Peyer's patch (tissue), 4 donors: ENCODE measurements at regions not wholly inside any gene's neighbourhood (a gene's known extent, or its start where the extent isn't known, plus 50 kb on each side); places are given as distances from the start of the nearest gene placed in this dataset.

ENCODE experiments used
- DNase-seq, 3 donors: peaks; one replicate each; pipeline ENCODE4 v3.0.0-alpha.2; 2017 to 2019
- H3K27ac ChIP-seq, 4 donors: fragments of 200-600 bp; sonication (generic); one replicate each; pipeline ENCODE4 v1.5.1; 2016 to 2019
- H3K27me3 ChIP-seq, 2 donors: fragments of 200-600 bp; sonication (generic); one replicate each; pipeline ENCODE4 v1.5.1; 2019
- H3K36me3 ChIP-seq, 3 donors: fragments of 200-600 bp; sonication (generic); one replicate each; pipeline ENCODE4 v1.5.1; 2016 to 2019
- H3K4me1 ChIP-seq, 4 donors: fragments of 200-600 bp; sonication (generic); one replicate each; pipeline ENCODE4 v1.5.1; 2016 to 2019
- H3K4me3 ChIP-seq, 4 donors: fragments of 200-600 bp; sonication (generic); 1 replicate in 3 of 4; 2 replicates in 1 of 4; pipeline ENCODE4 v1.5.1; 2016 to 2019; ENCODE audit warnings: mild to moderate bottlenecking in 1 of 4
- H3K9me3 ChIP-seq, 4 donors: fragments of 200-600 bp; sonication (generic); one replicate each; pipeline ENCODE4 v1.5.1; 2016 to 2019; ENCODE audit warnings: mild to moderate bottlenecking in 1 of 4
- POLR2A ChIP-seq, 2 donors: fragments of 450-650 bp; IDR thresholded peaks; one replicate each; pipeline ENCODE4 v1.5.1; 2017; ENCODE audit warnings: antibody characterized with exemption in 2 of 2, mild to moderate bottlenecking in 2 of 2, moderate library complexity in 2 of 2
- TF ChIP-seq, protein P1 (sequence below), 6 experiments: fragments of 450-650 bp in 4 of 6; fragments of 200-600 bp in 2 of 6; sonication (generic) in 1 of 6; IDR thresholded peaks; one replicate each; pipeline ENCODE4 v1.5.1; 2017 to 2019; ENCODE audit warnings: antibody characterized with exemption in 6 of 6, mild to moderate bottlenecking in 3 of 6, moderate library complexity in 1 of 6

DNA sequence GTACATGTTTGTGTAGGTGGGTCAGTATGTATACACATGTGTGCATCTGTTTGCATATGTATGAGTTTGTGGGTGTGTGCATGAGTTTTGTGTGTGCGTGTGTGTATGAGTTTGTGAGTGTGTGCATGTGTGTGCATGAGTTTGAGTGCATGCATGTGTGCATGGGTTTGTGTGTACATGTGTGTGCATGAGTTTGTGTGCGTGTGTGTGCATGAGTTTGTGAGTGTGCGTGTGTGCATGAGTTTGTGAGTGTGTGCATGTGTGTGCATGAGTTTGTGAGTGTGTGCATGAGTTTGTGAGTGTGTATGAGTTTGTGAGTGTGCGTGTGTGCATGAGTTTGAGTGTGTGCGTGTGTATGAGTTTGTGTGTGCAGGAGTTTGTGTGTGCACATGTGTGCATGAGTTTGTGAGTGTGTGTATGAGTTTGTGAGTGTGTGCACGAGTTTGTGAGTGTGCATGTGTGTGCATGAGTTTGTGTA, 61.5 kb downstream of the FZD10 start:
- DNase-seq, result no peak
- Histone ChIP-seq H3K27ac (no peak overlapping the region), H3K4me3 (no peak overlapping the region), H3K4me1 (no peaks in the 10 kb centered on the region), H3K36me3 (no peaks in the 10 kb centered on the region), H3K27me3 (no peaks in the 10 kb centered on the region), H3K9me3 (no peaks in the 10 kb centered on the region)
- TF ChIP-seq POLR2A (IDR thresholded peaks at IDR 0.05), result no peak
- TF ChIP-seq, protein P1, sequence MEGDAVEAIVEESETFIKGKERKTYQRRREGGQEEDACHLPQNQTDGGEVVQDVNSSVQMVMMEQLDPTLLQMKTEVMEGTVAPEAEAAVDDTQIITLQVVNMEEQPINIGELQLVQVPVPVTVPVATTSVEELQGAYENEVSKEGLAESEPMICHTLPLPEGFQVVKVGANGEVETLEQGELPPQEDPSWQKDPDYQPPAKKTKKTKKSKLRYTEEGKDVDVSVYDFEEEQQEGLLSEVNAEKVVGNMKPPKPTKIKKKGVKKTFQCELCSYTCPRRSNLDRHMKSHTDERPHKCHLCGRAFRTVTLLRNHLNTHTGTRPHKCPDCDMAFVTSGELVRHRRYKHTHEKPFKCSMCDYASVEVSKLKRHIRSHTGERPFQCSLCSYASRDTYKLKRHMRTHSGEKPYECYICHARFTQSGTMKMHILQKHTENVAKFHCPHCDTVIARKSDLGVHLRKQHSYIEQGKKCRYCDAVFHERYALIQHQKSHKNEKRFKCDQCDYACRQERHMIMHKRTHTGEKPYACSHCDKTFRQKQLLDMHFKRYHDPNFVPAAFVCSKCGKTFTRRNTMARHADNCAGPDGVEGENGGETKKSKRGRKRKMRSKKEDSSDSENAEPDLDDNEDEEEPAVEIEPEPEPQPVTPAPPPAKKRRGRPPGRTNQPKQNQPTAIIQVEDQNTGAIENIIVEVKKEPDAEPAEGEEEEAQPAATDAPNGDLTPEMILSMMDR (IDR thresholded peaks at IDR 0.05), result no peak

DNA sequence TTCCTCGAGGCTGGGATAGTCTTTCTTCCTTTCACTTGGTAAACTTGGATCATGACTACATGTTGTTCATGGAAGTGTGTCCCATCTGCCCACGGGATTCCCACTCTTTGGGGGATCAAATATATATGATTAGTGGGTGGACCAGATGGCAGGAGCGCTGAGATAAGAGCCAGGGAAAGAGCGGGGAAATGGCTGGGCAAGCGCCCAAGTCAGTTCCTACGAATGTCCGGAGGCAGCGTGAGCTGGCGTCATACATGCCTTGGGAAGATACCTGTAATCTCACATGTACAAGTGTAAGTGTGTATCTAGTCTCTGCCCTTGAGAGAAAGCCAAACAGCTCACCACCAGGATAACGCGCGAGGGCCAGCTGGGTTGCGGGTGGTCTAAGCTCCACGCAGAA, 62.3 kb downstream of the FZD10 start:
- H3K27ac ChIP-seq, result no peak overlapping the region
- no peaks in the 10 kb centered on the region for H3K9me3 ChIP-seq
- H3K4me1 ChIP-seq, result no peaks in the 10 kb centered on the region
- DNase-seq, result no peak
- no peaks in the 10 kb centered on the region for H3K36me3 ChIP-seq
- H3K27me3 ChIP-seq, result no peaks in the 10 kb centered on the region
- TF ChIP-seq, protein P1 (IDR thresholded peaks at IDR 0.05), result no peak
- TF ChIP-seq POLR2A (IDR thresholded peaks at IDR 0.05), result no peak
- H3K4me3 ChIP-seq, result no peak overlapping the region

DNA sequence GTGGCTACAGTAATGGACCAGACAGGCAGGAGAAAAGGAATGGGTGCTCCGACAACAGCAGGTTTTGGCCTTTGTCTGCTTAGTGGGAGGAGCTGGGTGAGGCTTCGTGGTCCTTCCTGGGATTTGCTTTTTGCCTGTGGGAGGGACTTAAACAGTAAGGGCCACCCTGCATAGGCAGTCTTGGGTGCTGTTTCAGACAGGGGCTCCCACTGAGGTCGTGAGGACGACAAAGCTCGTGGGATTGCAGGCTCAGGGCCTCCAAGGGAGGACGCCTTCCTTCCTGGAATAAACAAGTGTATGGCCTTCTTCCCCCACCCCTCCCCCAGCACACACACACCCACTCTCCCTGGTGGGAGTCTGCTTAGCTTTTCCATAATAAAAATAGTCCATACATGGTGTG, 63.1 kb downstream of the FZD10 start:
- TF ChIP-seq POLR2A (IDR thresholded peaks at IDR 0.05), result no peak
- TF ChIP-seq, protein P1 (IDR thresholded peaks at IDR 0.05), result no peak
- H3K27me3 ChIP-seq, result no peaks in the 10 kb centered on the region
- no peak overlapping the region for H3K4me3 ChIP-seq
- H3K27ac ChIP-seq, result no peak overlapping the region
- H3K36me3 ChIP-seq, result no peaks in the 10 kb centered on the region
- no peak for DNase-seq
- H3K4me1 ChIP-seq, result no peaks in the 10 kb centered on the region
- no peaks in the 10 kb centered on the region for H3K9me3 ChIP-seq

DNA sequence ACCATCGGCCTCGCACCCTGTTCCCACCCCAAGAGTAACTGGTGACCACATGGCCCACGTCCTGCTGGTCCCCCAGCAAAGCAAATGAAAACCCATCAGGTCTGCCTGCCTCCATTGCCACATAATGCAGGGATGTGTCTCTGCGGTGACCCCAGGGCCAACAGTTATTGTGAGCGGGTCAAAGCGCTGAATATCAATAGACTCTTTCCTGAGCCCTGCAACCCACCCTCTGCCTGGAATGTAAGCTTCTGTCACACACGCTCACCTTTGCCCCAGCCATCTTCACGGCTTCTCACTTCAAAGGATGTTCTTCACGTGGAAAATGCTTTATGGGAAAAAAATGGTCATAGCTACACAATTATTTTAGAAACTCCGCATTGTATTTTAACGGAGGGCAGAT, 63.9 kb downstream of the FZD10 start:
- TF ChIP-seq, protein P1 (IDR thresholded peaks at IDR 0.05), result no peak
- no peak for TF ChIP-seq POLR2A (IDR thresholded peaks at IDR 0.05)
- no peak overlapping the region for H3K27ac ChIP-seq
- DNase-seq, result no peak
- H3K36me3 ChIP-seq, result no peaks in the 10 kb centered on the region
- peaks cover 0 to 4% (median 0%) of the 10 kb centered on the region in 4 donors for H3K9me3 ChIP-seq
- H3K4me1 ChIP-seq, result no peaks in the 10 kb centered on the region
- H3K4me3 ChIP-seq, result no peak overlapping the region
- no peaks in the 10 kb centered on the region for H3K27me3 ChIP-seq

DNA sequence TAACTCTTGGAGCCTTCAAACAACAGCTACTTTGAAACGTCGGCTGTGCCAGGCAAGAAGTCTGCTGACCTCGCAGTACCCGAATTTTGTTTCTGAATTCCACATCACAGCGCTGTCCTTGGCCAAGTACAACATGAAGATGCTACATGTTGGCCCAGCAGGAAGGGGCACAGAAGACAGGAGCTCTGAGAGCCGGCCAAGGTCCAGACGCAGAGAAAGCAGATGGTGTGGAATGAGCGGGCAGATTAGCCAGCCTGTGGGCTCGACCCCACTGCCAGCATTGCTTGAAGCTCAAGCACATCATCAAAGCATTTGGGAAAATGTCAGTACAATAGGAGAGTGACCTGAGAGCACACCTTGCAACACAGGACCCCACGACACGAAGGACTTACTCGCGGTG, 64.5 kb downstream of the FZD10 start:
- H3K27ac ChIP-seq, result no peak overlapping the region

More for the DNA sequence above, 64.5 kb downstream of the FZD10 start:
- H3K4me1 ChIP-seq, result no peaks in the 10 kb centered on the region
- TF ChIP-seq POLR2A (IDR thresholded peaks at IDR 0.05), result no peak
- TF ChIP-seq, protein P1 (IDR thresholded peaks at IDR 0.05), result no peak
- no peak for DNase-seq
- H3K36me3 ChIP-seq, result no peaks in the 10 kb centered on the region
- no peak overlapping the region for H3K4me3 ChIP-seq
- peaks cover 0 to 4% (median 0%) of the 10 kb centered on the region in 4 donors for H3K9me3 ChIP-seq
- no peaks in the 10 kb centered on the region for H3K27me3 ChIP-seq
